ENCODE measurements at regions not wholly inside any gene's neighbourhood (a gene's known extent, or its start where the extent isn't known, plus 50 kb on each side); places are given as distances from the start of the nearest gene placed in this dataset.
"Not testable (repeated sequence)": the region's sequence is repeated elsewhere in the genome, so short reads cannot be mapped to it uniquely, and the experiment has no call there.

GRCh38 chr5:87784311-87784710 lies 371.6 kb upstream of the CCNH start:
- no peak overlapping the region for H3K27ac ChIP-seq (ENCODE audit: low read depth, low read length)
- no peaks in the 10 kb centered on the region for H3K9me3 ChIP-seq (ENCODE audit: low read length)
- peaks cover 4% of the 10 kb centered on the region for H3K4me1 ChIP-seq (ENCODE audit: insufficient read depth, low read length)
- H3K36me3 ChIP-seq (ENCODE audit: insufficient read depth, low read length): no peaks in the 10 kb centered on the region
- no peak overlapping the region for H3K9ac ChIP-seq (ENCODE audit: low read length)
- H3K27me3 ChIP-seq (ENCODE audit: control insufficient read depth in 1 of 2, insufficient read depth in 2 of 2, low read length in 2 of 2): peaks cover 0 to 5% of the 10 kb centered on the region in 2 donors
- H3K4me3 ChIP-seq (ENCODE audit: low read depth in 1 of 2, low read length in 2 of 2): no peak overlapping the region

GRCh38 chr5:87782916-87783315 lies 370.2 kb upstream of the CCNH start:
- Histone ChIP-seq H3K4me1 (ENCODE audit: insufficient read depth, low read length) (peaks cover 4% of the 10 kb centered on the region), H3K9ac (ENCODE audit: low read length) (no peak overlapping the region), H3K4me3 (ENCODE audit: low read depth in 1 of 2, low read length in 2 of 2) (no peak overlapping the region), H3K27ac (ENCODE audit: low read depth, low read length) (no peak overlapping the region), H3K9me3 (ENCODE audit: low read length) (no peaks in the 10 kb centered on the region), H3K27me3 (ENCODE audit: control insufficient read depth in 1 of 2, insufficient read depth in 2 of 2, low read length in 2 of 2) (peaks cover 0 to 5% of the 10 kb centered on the region in 2 donors), H3K36me3 (ENCODE audit: insufficient read depth, low read length) (no peaks in the 10 kb centered on the region)

GRCh38 chr5:87781976-87782375 lies 369.2 kb upstream of the CCNH start:
- Histone ChIP-seq H3K27ac (ENCODE audit: low read depth, low read length) (no peak overlapping the region), H3K4me3 (ENCODE audit: low read depth in 1 of 2, low read length in 2 of 2) (no peak overlapping the region), H3K9ac (ENCODE audit: low read length) (no peak overlapping the region)

GRCh38 chr5:87780831-87781760 lies 368.4 kb upstream of the CCNH start:
- Histone ChIP-seq H3K4me1 (ENCODE audit: insufficient read depth, low read length) (peaks cover 4% of the 10 kb centered on the region), H3K9me3 (ENCODE audit: low read length) (no peaks in the 10 kb centered on the region), H3K36me3 (ENCODE audit: insufficient read depth, low read length) (no peaks in the 10 kb centered on the region), H3K9ac (ENCODE audit: low read length) (no peak overlapping the region), H3K4me3 (ENCODE audit: low read depth in 1 of 2, low read length in 2 of 2) (no peak overlapping the region), H3K27ac (ENCODE audit: low read depth, low read length) (no peak overlapping the region), H3K27me3 (ENCODE audit: control insufficient read depth in 1 of 2, insufficient read depth in 2 of 2, low read length in 2 of 2) (peaks cover 0 to 5% of the 10 kb centered on the region in 2 donors)

More at GRCh38 chr5:87781976-87782375, 369.2 kb upstream of the CCNH start:
- Histone ChIP-seq H3K4me1 (ENCODE audit: insufficient read depth, low read length) (peaks cover 4% of the 10 kb centered on the region), H3K27me3 (ENCODE audit: control insufficient read depth in 1 of 2, insufficient read depth in 2 of 2, low read length in 2 of 2) (peaks cover 0 to 5% of the 10 kb centered on the region in 2 donors), H3K9me3 (ENCODE audit: low read length) (no peaks in the 10 kb centered on the region), H3K36me3 (ENCODE audit: insufficient read depth, low read length) (no peaks in the 10 kb centered on the region)

- Histone ChIP-seq H3K27ac (ENCODE audit: low read depth, low read length) (no peak overlapping the region), H3K9ac (ENCODE audit: low read length) (no peak overlapping the region), H3K9me3 (ENCODE audit: low read length) (no peaks in the 10 kb centered on the region), H3K36me3 (ENCODE audit: insufficient read depth, low read length) (no peaks in the 10 kb centered on the region), H3K4me3 (ENCODE audit: low read depth in 1 of 2, low read length in 2 of 2) (no peak overlapping the region), H3K27me3 (ENCODE audit: control insufficient read depth in 1 of 2, insufficient read depth in 2 of 2, low read length in 2 of 2) (peaks cover 0 to 5% of the 10 kb centered on the region in 2 donors), H3K4me1 (ENCODE audit: insufficient read depth, low read length) (peaks cover 4% of the 10 kb centered on the region)
Observed at GRCh38 chr5:87778876-87779275, 366.1 kb upstream of the CCNH start.

- Histone ChIP-seq H3K36me3 (ENCODE audit: insufficient read depth, low read length) (no peaks in the 10 kb centered on the region), H3K4me1 (ENCODE audit: insufficient read depth, low read length) (peaks cover 4% of the 10 kb centered on the region), H3K9me3 (ENCODE audit: low read length) (no peaks in the 10 kb centered on the region), H3K27ac (ENCODE audit: low read depth, low read length) (no peak overlapping the region), H3K9ac (ENCODE audit: low read length) (no peak overlapping the region), H3K4me3 (ENCODE audit: low read depth in 1 of 2, low read length in 2 of 2) (no peak overlapping the region), H3K27me3 (ENCODE audit: control insufficient read depth in 1 of 2, insufficient read depth in 2 of 2, low read length in 2 of 2) (peaks cover 0 to 5% of the 10 kb centered on the region in 2 donors)
Observed at GRCh38 chr5:87777877-87778276, 365.1 kb upstream of the CCNH start.

- Histone ChIP-seq H3K4me3 (ENCODE audit: low read depth in 1 of 2, low read length in 2 of 2) (no peak overlapping the region), H3K9ac (ENCODE audit: low read length) (no peak overlapping the region), H3K9me3 (ENCODE audit: low read length) (no peaks in the 10 kb centered on the region), H3K27me3 (ENCODE audit: control insufficient read depth in 1 of 2, insufficient read depth in 2 of 2, low read length in 2 of 2) (peaks cover 0 to 2% of the 10 kb centered on the region in 2 donors), H3K27ac (ENCODE audit: low read depth, low read length) (no peak overlapping the region), H3K36me3 (ENCODE audit: insufficient read depth, low read length) (no peaks in the 10 kb centered on the region), H3K4me1 (ENCODE audit: insufficient read depth, low read length) (peaks cover 4% of the 10 kb centered on the region)
Observed at GRCh38 chr5:87776785-87777184, 364.1 kb upstream of the CCNH start.

GRCh38 chr5:87776302-87776701 lies 363.6 kb upstream of the CCNH start:
- H3K9me3 ChIP-seq (ENCODE audit: low read length); H3K27ac ChIP-seq (ENCODE audit: low read depth, low read length); H3K4me3 ChIP-seq (ENCODE audit: low read depth in 1 of 2, low read length in 2 of 2); H3K27me3 ChIP-seq (ENCODE audit: control insufficient read depth in 1 of 2, insufficient read depth in 2 of 2, low read length in 2 of 2); H3K9ac ChIP-seq (ENCODE audit: low read length); H3K36me3 ChIP-seq (ENCODE audit: insufficient read depth, low read length); H3K4me1 ChIP-seq (ENCODE audit: insufficient read depth, low read length): not testable (repeated sequence)

- Histone ChIP-seq H3K36me3 (ENCODE audit: insufficient read depth, low read length) (no peaks in the 10 kb centered on the region), H3K9ac (ENCODE audit: low read length) (no peak overlapping the region), H3K27me3 (ENCODE audit: control insufficient read depth in 1 of 2, insufficient read depth in 2 of 2, low read length in 2 of 2) (no peaks in the 10 kb centered on the region), H3K27ac (ENCODE audit: low read depth, low read length) (no peak overlapping the region), H3K4me1 (ENCODE audit: insufficient read depth, low read length) (no peaks in the 10 kb centered on the region), H3K4me3 (ENCODE audit: low read depth in 1 of 2, low read length in 2 of 2) (no peak overlapping the region), H3K9me3 (ENCODE audit: low read length) (no peaks in the 10 kb centered on the region)
Observed at GRCh38 chr5:87775228-87775627, 362.5 kb upstream of the CCNH start.

GRCh38 chr5:87774804-87775203 lies 362.1 kb upstream of the CCNH start:
- no peaks in the 10 kb centered on the region for H3K27me3 ChIP-seq (ENCODE audit: control insufficient read depth in 1 of 2, insufficient read depth in 2 of 2, low read length in 2 of 2)
- H3K27ac ChIP-seq (ENCODE audit: low read depth, low read length): no peak overlapping the region

GRCh38 chr5:87770601-87771121 lies 357.9 kb upstream of the CCNH start:
- H3K4me1 ChIP-seq (ENCODE audit: insufficient read depth, low read length): no peaks in the 10 kb centered on the region
- no peak overlapping the region for H3K9ac ChIP-seq (ENCODE audit: low read length)
- no peaks in the 10 kb centered on the region for H3K36me3 ChIP-seq (ENCODE audit: insufficient read depth, low read length)
- no peaks in the 10 kb centered on the region for H3K27me3 ChIP-seq (ENCODE audit: control insufficient read depth in 1 of 2, insufficient read depth in 2 of 2, low read length in 2 of 2)
- no peak overlapping the region for H3K27ac ChIP-seq (ENCODE audit: low read depth, low read length)
- H3K9me3 ChIP-seq (ENCODE audit: low read length): no peaks in the 10 kb centered on the region
- H3K4me3 ChIP-seq (ENCODE audit: low read depth in 1 of 2, low read length in 2 of 2): no peak overlapping the region

More at GRCh38 chr5:87774804-87775203, 362.1 kb upstream of the CCNH start:
- Histone ChIP-seq H3K9me3 (ENCODE audit: low read length) (no peaks in the 10 kb centered on the region), H3K4me1 (ENCODE audit: insufficient read depth, low read length) (no peaks in the 10 kb centered on the region), H3K36me3 (ENCODE audit: insufficient read depth, low read length) (no peaks in the 10 kb centered on the region), H3K9ac (ENCODE audit: low read length) (no peak overlapping the region), H3K4me3 (ENCODE audit: low read depth in 1 of 2, low read length in 2 of 2) (no peak overlapping the region)
